Heart right ventricle (tissue), 16 donors: ENCODE measurements at regions not wholly inside any gene's neighbourhood (a gene's known extent, or its start where the extent isn't known, plus 50 kb on each side); places are given as distances from the start of the nearest gene placed in this dataset.
"Not testable (repeated sequence)": the region's sequence is repeated elsewhere in the genome, so short reads cannot be mapped to it uniquely, and the experiment has no call there.

Experiments used
- ATAC-seq, 8 donors: fragments of 200-7000 bp; cut with Tn5 transposase; one replicate each; pipeline ENCODE4 v1.9.1; 2020; ENCODE audit warnings: mild to moderate bottlenecking in 8 of 8, moderate library complexity in 8 of 8, moderate number of reproducible peaks in 1 of 8
- DNase-seq, 2 donors: peaks; one replicate each; pipeline ENCODE4 v3.0.0-alpha.2; 2020
- H3K27ac ChIP-seq, 10 donors: fragments of 200-600 bp; sonication (generic) in 2 of 10; one replicate each; pipeline versions ENCODE4 v1.5.0 to v1.8.0; 2020 to 2022; ENCODE audit warnings: mild to moderate bottlenecking in 3 of 10
- H3K27me3 ChIP-seq, 7 donors: fragments of 200-600 bp; one replicate each; pipeline ENCODE4 v1.8.0; 2021 to 2022; ENCODE audit warnings: mild to moderate bottlenecking in 2 of 7
- H3K36me3 ChIP-seq, 9 donors: fragments of 200-600 bp; sonication (generic) in 1 of 9; one replicate each; pipeline versions ENCODE4 v1.5.0 to v1.8.0; 2020 to 2022; ENCODE audit warnings: mild to moderate bottlenecking in 2 of 9
- H3K4me1 ChIP-seq, 9 donors: fragments of 200-600 bp; sonication (generic) in 1 of 9; one replicate each; pipeline versions ENCODE4 v1.5.0 to v1.8.0; 2020 to 2022; ENCODE audit warnings: mild to moderate bottlenecking in 4 of 9
- H3K4me3 ChIP-seq, 10 donors: fragments of 200-600 bp; sonication (generic) in 2 of 10; one replicate each; pipeline versions ENCODE4 v1.5.0 to v1.8.0; 2020 to 2022; ENCODE audit warnings: mild to moderate bottlenecking in 7 of 10, moderate library complexity in 2 of 10
- H3K9me3 ChIP-seq, 11 donors: fragments of 200-600 bp in 10 of 11; sonication (generic) in 2 of 11; one replicate each; pipeline versions ENCODE4 v1.5.0 to v1.8.0; 2013 to 2022; ENCODE audit warnings: mild to moderate bottlenecking in 2 of 11, control low read depth in 1 of 11, moderate library complexity in 1 of 11
- CTCF ChIP-seq, 9 donors: fragments of 200-600 bp; sonication (generic) in 2 of 9; IDR thresholded peaks; one replicate each; pipeline versions ENCODE4 v1.5.0 to v1.8.0; 2021 to 2022; ENCODE audit warnings: antibody characterized with exemption in 9 of 9, mild to moderate bottlenecking in 5 of 9, moderate library complexity in 1 of 9
- WGBS, 2 donors: extraction: QIAGEN DNeasy Blood & Tissue Kit; methylation state at CpG; one replicate each; pipeline ENCODE4 v1.1.7; 2013; ENCODE audit warnings: inconsistent platforms in 1 of 2; 5-methylcytosine and 5-hydroxymethylcytosine counted together
- intact Hi-C, 10 donors: fragments of 100-400 bp; cut with DNase I; formaldehyde crosslinking; loops; one replicate each; pipeline versions ENCODE4 v1.11.1 to v1.14.2; 2022
- donor health status: Arrhythmogenic right ventricular cardiomyopathy.
- donor health status: ischemic (EF 13 %, LVEDD 7.1; RV severe dilation, severe dysfunction).
- donor health status: healthy with polysubstance abuse.
- donor health status: DM: no; HTN: yes; CAD: no.
- donor health status: DM: no; HTN: no; CAD: no.
- donor health status: ischemic (EF 25% LVEDD 6.9; RV normal size, moderate dysfunction).
- donor health status: ischemic (EF 25% LVEDD 5.7; RV mildly dilated, moderate dysfunction).
- donor health status: healthy.
- donor health status: DM: yes; HTN: yes; CAD: no.
- donor health status: Ischemic cardiomyopathy.
- donor health status: ischemic (EF 35%, LVEDD 5.7; RV mildly dilated, moderate dysfunction).
- donor health status: nonischemic (EF 11% LVEDD 7.7; RV severe dilation, severe dysfunction).
- donor health status: DM: yes; HTN: yes; CAD: no.
- donor health status: PGD.
- donor health status: ischemic (EF 29% LVEDD 5.4; RV normal size, mild dysfunction).
- donor health status: nonischemic (EF 23%, LVEDD 6.1; RV moderate dilation, normal function).

GRCh38 chr6:155770313-155770712 lies 314.7 kb upstream of the NOX3 start:
- Histone ChIP-seq H3K27me3 (no peaks in the 10 kb centered on the region), H3K4me3 (no peak overlapping the region), H3K4me1 (no peaks in the 10 kb centered on the region), H3K36me3 (no peaks in the 10 kb centered on the region), H3K9me3 (peaks cover 0 to 46% (median 13%) of the 10 kb centered on the region in 11 donors), H3K27ac (no peak overlapping the region)
- DNase-seq (no peak), ATAC-seq (no peak)
- no peak for TF ChIP-seq CTCF (IDR thresholded peaks at IDR 0.05)
- intact Hi-C loops = no loop called here

GRCh38 chr6:155765275-155766194 lies 309.9 kb upstream of the NOX3 start:
- Histone ChIP-seq H3K27me3 (no peaks in the 10 kb centered on the region), H3K4me1 (no peaks in the 10 kb centered on the region), H3K27ac (no peak overlapping the region), H3K9me3 (peaks cover 0 to 29% (median 9%) of the 10 kb centered on the region in 11 donors), H3K36me3 (no peaks in the 10 kb centered on the region), H3K4me3 (no peak overlapping the region)
- WGBS, 2 donors = 69% methylated on average over 8 of the region's 8 CpGs
- intact Hi-C loops = no loop called here
- DNase-seq (no peak), ATAC-seq (peak in 1 of 8 donors; percentile 35)
- TF ChIP-seq CTCF (IDR thresholded peaks at IDR 0.05) = no peak

DNA sequence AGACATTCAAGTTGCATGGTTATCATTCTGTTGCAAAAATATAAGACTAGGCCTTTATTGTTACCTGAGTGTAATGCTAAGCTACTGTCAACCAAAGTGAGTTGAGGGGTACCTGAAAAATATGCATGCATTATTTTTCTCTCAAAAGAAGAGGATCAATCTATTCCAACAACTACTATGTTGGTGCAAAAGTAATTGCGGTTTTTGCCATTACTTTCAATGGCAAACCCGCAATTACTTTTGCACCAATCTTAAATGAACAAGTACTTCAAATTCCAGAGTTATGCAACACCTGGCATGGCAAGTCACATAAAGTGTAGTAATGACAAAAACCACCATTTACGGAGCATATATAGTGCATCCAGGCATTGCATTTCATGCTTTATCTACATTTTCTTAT lies 307.0 kb upstream of the NOX3 start:
- DNase-seq = no peak
- Histone ChIP-seq H3K9me3 (peaks cover 0 to 3% (median 0%) of the 10 kb centered on the region in 11 donors), H3K36me3 (no peaks in the 10 kb centered on the region), H3K27ac (no peak overlapping the region), H3K27me3 (no peaks in the 10 kb centered on the region), H3K4me1 (no peaks in the 10 kb centered on the region), H3K4me3 (no peak overlapping the region)
- no peak for TF ChIP-seq CTCF (IDR thresholded peaks at IDR 0.05)
- no peak for ATAC-seq
- intact Hi-C loops = no loop called here
- 96 to 97% methylated on average over 3 of the region's 3 CpGs for WGBS, 2 donors

- H3K27ac ChIP-seq = no peak overlapping the region
- peaks cover 0 to 7% (median 0%) of the 10 kb centered on the region in 9 donors for H3K4me1 ChIP-seq
- no peak for TF ChIP-seq CTCF (IDR thresholded peaks at IDR 0.05)
- H3K9me3 ChIP-seq = peaks cover 0 to 31% (median 5%) of the 10 kb centered on the region in 11 donors
- intact Hi-C loops = no loop called here
- DNase-seq = no peak
- H3K36me3 ChIP-seq = no peaks in the 10 kb centered on the region
- WGBS, 2 donors = 35 to 42% methylated on average over 3 of the region's 3 CpGs
- no peaks in the 10 kb centered on the region for H3K27me3 ChIP-seq
- no peak overlapping the region for H3K4me3 ChIP-seq
- no peak for ATAC-seq
These were observed 299.8 kb upstream of the NOX3 start for GRCh38 chr6:155755452-155755851.

GRCh38 chr6:155748778-155749177 lies 293.1 kb upstream of the NOX3 start:
- H3K4me3 ChIP-seq, H3K36me3 ChIP-seq, H3K27me3 ChIP-seq, ATAC-seq, DNase-seq, H3K4me1 ChIP-seq, H3K27ac ChIP-seq, intact Hi-C loops: not testable (repeated sequence)
- peaks cover 0 to 28% (median 5%) of the 10 kb centered on the region in 11 donors for H3K9me3 ChIP-seq
- WGBS, 2 donors = 60 to 72% methylated on average over 3 of the region's 3 CpGs
